ENCODE measurements at regions not wholly inside any gene's neighbourhood (a gene's known extent, or its start where the extent isn't known, plus 50 kb on each side); places are given as distances from the start of the nearest gene placed in this dataset.

DNA sequence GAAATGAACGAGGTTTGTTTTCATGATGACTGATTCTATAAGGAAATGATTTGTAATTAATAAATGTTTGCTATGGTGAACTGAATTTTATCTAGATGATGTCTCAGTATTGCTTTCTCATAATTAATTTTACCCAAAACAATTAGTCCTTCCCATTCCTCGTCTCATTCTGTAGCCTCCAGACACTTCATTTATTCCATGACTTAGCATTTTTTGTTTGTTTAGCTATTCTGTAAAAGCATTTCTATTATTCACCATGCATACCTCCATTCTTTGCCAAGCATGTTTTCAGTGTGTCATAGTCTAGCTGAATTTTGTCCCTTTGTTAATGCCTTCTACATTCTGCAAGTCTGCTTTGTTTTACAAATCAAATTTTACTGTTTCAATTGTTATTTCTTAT, 137.4 kb upstream of the RPL10L start:
- Histone ChIP-seq H3K27ac (no peak overlapping the region), H3K4me2 (no peak overlapping the region), H4K20me1 (ENCODE audit: insufficient read depth, poor library complexity, severe bottlenecking) (no peaks in the 10 kb centered on the region), H3K4me3 (no peak overlapping the region), H3K9me2 (replicated peaks; ENCODE audit: insufficient read depth) (no peaks in the 10 kb centered on the region), H2AFZ (no peak overlapping the region), H3K36me3 (replicated peaks; ENCODE audit: insufficient read depth, low read depth) (no peaks in the 10 kb centered on the region), H3K27me3 (no peaks in the 10 kb centered on the region), H3K79me2 (no peaks in the 10 kb centered on the region), H3K4me1 (ENCODE audit: insufficient read depth) (no peaks in the 10 kb centered on the region), H3K9me3 (ENCODE audit: low read depth) (no peaks in the 10 kb centered on the region)
- TF ChIP-seq, protein P1, sequence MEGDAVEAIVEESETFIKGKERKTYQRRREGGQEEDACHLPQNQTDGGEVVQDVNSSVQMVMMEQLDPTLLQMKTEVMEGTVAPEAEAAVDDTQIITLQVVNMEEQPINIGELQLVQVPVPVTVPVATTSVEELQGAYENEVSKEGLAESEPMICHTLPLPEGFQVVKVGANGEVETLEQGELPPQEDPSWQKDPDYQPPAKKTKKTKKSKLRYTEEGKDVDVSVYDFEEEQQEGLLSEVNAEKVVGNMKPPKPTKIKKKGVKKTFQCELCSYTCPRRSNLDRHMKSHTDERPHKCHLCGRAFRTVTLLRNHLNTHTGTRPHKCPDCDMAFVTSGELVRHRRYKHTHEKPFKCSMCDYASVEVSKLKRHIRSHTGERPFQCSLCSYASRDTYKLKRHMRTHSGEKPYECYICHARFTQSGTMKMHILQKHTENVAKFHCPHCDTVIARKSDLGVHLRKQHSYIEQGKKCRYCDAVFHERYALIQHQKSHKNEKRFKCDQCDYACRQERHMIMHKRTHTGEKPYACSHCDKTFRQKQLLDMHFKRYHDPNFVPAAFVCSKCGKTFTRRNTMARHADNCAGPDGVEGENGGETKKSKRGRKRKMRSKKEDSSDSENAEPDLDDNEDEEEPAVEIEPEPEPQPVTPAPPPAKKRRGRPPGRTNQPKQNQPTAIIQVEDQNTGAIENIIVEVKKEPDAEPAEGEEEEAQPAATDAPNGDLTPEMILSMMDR (IDR thresholded peaks at IDR 0.05; ENCODE audit: poor library complexity) = no peak
- TF ChIP-seq EZH2 (IDR thresholded peaks at IDR 0.05; ENCODE audit: borderline replicate concordance) (no peak), EZH2phosphoT487 (IDR thresholded peaks at IDR 0.05; ENCODE audit: low read depth, severe bottlenecking, unreplicated experiment) (no peak)
- DNase-seq (ENCODE audit: low spot score) = no peak
- WGBS (ENCODE audit: low lambda C conversion rate, missing lambda C conversion rate) = 85% methylated on average over 2 of the region's 2 CpGs

DNA sequence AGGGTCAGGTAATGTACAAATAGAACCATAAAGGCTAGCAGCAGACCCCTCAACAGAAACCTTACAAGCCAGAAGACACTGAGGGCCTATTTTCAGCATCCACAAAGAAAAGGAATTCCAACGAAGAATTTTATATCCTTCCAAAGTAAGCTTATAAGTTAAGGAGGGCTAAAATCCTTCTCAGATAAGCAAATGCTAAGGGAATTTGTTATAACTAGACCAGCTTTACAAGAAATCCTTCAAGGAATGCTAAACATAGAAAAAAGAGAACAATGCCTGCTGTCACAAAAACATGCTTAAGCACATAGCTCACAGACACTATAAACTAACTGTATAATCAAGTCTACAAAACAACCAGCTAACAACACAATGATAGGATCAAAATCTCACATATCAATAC, 130.7 kb upstream of the RPL10L start:
- Histone ChIP-seq H3K79me2 (no peaks in the 10 kb centered on the region), H3K27ac (no peak overlapping the region), H3K27me3 (no peaks in the 10 kb centered on the region), H3K4me2 (no peak overlapping the region), H3K9me2 (replicated peaks; ENCODE audit: insufficient read depth) (no peaks in the 10 kb centered on the region), H3K36me3 (replicated peaks; ENCODE audit: insufficient read depth, low read depth) (no peaks in the 10 kb centered on the region), H3K4me3 (no peak overlapping the region), H4K20me1 (ENCODE audit: insufficient read depth, poor library complexity, severe bottlenecking) (no peaks in the 10 kb centered on the region), H2AFZ (no peak overlapping the region), H3K9me3 (ENCODE audit: low read depth) (no peaks in the 10 kb centered on the region), H3K4me1 (ENCODE audit: insufficient read depth) (no peaks in the 10 kb centered on the region)
- WGBS (ENCODE audit: low lambda C conversion rate, missing lambda C conversion rate) = 91% methylated on average over 1 of the region's 1 CpG
- TF ChIP-seq, protein P1 (IDR thresholded peaks at IDR 0.05; ENCODE audit: poor library complexity) = no peak
- no peak for TF ChIP-seq EZH2 (IDR thresholded peaks at IDR 0.05; ENCODE audit: borderline replicate concordance)
- TF ChIP-seq EZH2phosphoT487 (IDR thresholded peaks at IDR 0.05; ENCODE audit: low read depth, severe bottlenecking, unreplicated experiment) = no peak
- DNase-seq (ENCODE audit: low spot score) = no peak

DNA sequence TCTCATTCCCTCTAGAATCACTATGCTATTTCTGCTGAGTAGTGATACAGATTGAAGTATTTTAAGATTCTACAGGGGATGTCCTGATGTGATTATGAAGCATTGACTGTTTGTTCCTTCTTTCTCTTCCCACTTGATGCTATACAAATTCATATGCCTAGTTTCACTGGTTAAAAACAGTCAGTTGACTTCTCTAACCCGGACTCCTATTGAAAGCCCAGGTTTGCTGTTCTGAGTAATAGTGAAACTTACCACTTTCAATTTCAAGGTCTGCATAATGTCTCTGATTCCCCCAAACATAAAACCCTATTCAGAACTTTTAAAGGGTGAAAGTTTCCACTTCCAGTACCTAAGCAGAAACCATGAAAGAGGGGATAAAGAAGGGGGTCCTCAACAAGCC, 117.7 kb upstream of the RPL10L start:
- 77% methylated on average over 1 of the region's 1 CpG for WGBS (ENCODE audit: low lambda C conversion rate, missing lambda C conversion rate)
- no peak for TF ChIP-seq EZH2 (IDR thresholded peaks at IDR 0.05; ENCODE audit: borderline replicate concordance)
- TF ChIP-seq EZH2phosphoT487 (IDR thresholded peaks at IDR 0.05; ENCODE audit: low read depth, severe bottlenecking, unreplicated experiment) = no peak
- TF ChIP-seq, protein P1 (IDR thresholded peaks at IDR 0.05; ENCODE audit: poor library complexity) = no peak
- Histone ChIP-seq H3K36me3 (replicated peaks; ENCODE audit: insufficient read depth, low read depth) (no peaks in the 10 kb centered on the region), H3K4me3 (no peak overlapping the region), H3K9me2 (replicated peaks; ENCODE audit: insufficient read depth) (no peaks in the 10 kb centered on the region), H3K4me2 (no peak overlapping the region), H3K79me2 (no peaks in the 10 kb centered on the region), H3K27ac (no peak overlapping the region), H2AFZ (no peak overlapping the region), H3K4me1 (ENCODE audit: insufficient read depth) (no peaks in the 10 kb centered on the region), H3K9me3 (ENCODE audit: low read depth) (no peaks in the 10 kb centered on the region), H3K27me3 (no peaks in the 10 kb centered on the region), H4K20me1 (ENCODE audit: insufficient read depth, poor library complexity, severe bottlenecking) (no peaks in the 10 kb centered on the region)
- DNase-seq (ENCODE audit: low spot score) = no peak
